GM12878 (cell line): ENCODE measurements at regions not wholly inside any gene's neighbourhood (a gene's known extent, or its start where the extent isn't known, plus 50 kb on each side); places are given as distances from the start of the nearest gene placed in this dataset.

Source experiments
- ATAC-seq: fragments of 200-7000 bp; cut with Tn5 transposase; 3 replicates; pipeline ENCODE4 v1.9.1; 2020; ENCODE audit warnings: mild to moderate bottlenecking, moderate library complexity
- BruUV-seq: library from RNA; stranded (reverse); fragments of 400-500 nt; replicated peaks from 2 replicates; lab custom pipeline; 2021; lab: Mats Ljungman, UMichigan
- CTCF ChIA-PET: fragments of 300-600 bp; sonication (Branson Sonifier 250); formaldehyde crosslinking; extraction: SDS; loops from one replicate; lab custom pipeline; 2021; ENCODE audit warnings: inconsistent platforms; lab: Yijun Ruan, JAX
- POLR2A ChIA-PET: fragments of 350-600 bp; formaldehyde crosslinking; extraction: SDS; loops from one replicate; lab custom pipeline; 2021; ENCODE audit warnings: inconsistent platforms; lab: Charles Lee
- RAD21 ChIA-PET: fragments of 300-600 bp; sonication (Branson Sonifier 250); formaldehyde crosslinking; loops from one replicate; lab custom pipeline; 2023; ENCODE audit warnings: antibody characterized with exemption; ENCODE audit not compliant: unreplicated experiment; lab: Charles Lee
- SMC1A ChIA-PET: fragments of 300-600 bp; sonication (Branson Sonifier 250); formaldehyde crosslinking; loops from one replicate; lab custom pipeline; 2023; ENCODE audit not compliant: unreplicated experiment, uncharacterized antibody; lab: Charles Lee
- DNase-seq: peaks from one replicate; pipeline ENCODE4 v3.0.0-alpha.2; 2011; ENCODE audit warnings: low read depth, low spot score
- FAIRE-seq: peaks from 3 replicates; lab custom pipeline; 2011; peaks lifted over from hg19 to GRCh38; lab: Jason Lieb, UNC
- H2AFZ ChIP-seq: 2 replicates; pipeline ENCODE4 v1.6.0; 2011; ENCODE audit warnings: low read depth, low read length, control low read depth; ENCODE audit not compliant: control insufficient read depth
- H3K27ac ChIP-seq: 2 replicates; pipeline ENCODE4 v1.5.1; 2011; ENCODE audit warnings: control low read depth; ENCODE audit not compliant: control insufficient read depth, insufficient read depth
- H3K27me3 ChIP-seq, 2 experiments: replicated peaks in 1 of 2; 2 replicates each; pipeline versions ENCODE4 v1.6.0 to v1.6.1; 2011; ENCODE audit warnings: low read length in 1 of 2; ENCODE audit not compliant: control insufficient read depth in 2 of 2, insufficient read depth in 2 of 2
- H3K36me3 ChIP-seq, 2 experiments: 2 replicates each; pipeline ENCODE4 v1.5.1; 2011; ENCODE audit warnings: low read length in 1 of 2; ENCODE audit not compliant: control insufficient read depth in 2 of 2, insufficient read depth in 2 of 2
- H3K4me1 ChIP-seq: 2 replicates; pipeline ENCODE4 v1.6.1; 2011; ENCODE audit warnings: mild to moderate bottlenecking, low read length, moderate library complexity, mixed read lengths; ENCODE audit not compliant: control insufficient read depth, insufficient read depth
- H3K4me2 ChIP-seq: 2 replicates; pipeline ENCODE4 v1.6.0; 2011; ENCODE audit warnings: control low read depth; ENCODE audit not compliant: control insufficient read depth, insufficient read depth
- H3K4me3 ChIP-seq: fragments of 200-600 bp; sonication (generic); 2 replicates; pipeline ENCODE4 v1.5.1; 2016
- H3K79me2 ChIP-seq: 2 replicates; pipeline ENCODE4 v1.6.0; 2011; ENCODE audit warnings: low read length; ENCODE audit not compliant: control insufficient read depth, insufficient read depth
- H3K9ac ChIP-seq: 2 replicates; pipeline ENCODE4 v1.8.0; 2011; ENCODE audit warnings: low read length, control low read depth, mixed read lengths; ENCODE audit not compliant: control insufficient read depth, insufficient read depth
- H3K9me3 ChIP-seq: replicated peaks from 3 replicates; pipeline ENCODE4 v1.5.1; 2011; ENCODE audit warnings: mild to moderate bottlenecking, low read length; ENCODE audit not compliant: control insufficient read depth, insufficient read depth
- H4K20me1 ChIP-seq: 2 replicates; pipeline ENCODE4 v1.6.0; 2011; ENCODE audit not compliant: control insufficient read depth, insufficient read depth
- BCL11A ChIP-seq: IDR thresholded peaks from 2 replicates; pipeline ENCODE4 v1.6.1; 2011; ENCODE audit warnings: low read depth, low read length
- CBX5 ChIP-seq: sonication (generic); IDR thresholded peaks from 2 replicates; pipeline ENCODE4 v1.6.1; 2016; ENCODE audit warnings: low read depth, moderate library complexity, mild to moderate bottlenecking, inconsistent platforms
- CHD2 ChIP-seq: IDR thresholded peaks from 2 replicates; pipeline ENCODE4 v1.6.1; 2011; ENCODE audit warnings: low read depth, low read length, improper control_type of control experiment, borderline replicate concordance
- EED ChIP-seq: sonication (generic); IDR thresholded peaks from 2 replicates; pipeline ENCODE4 v1.6.1; 2016; ENCODE audit warnings: antibody characterized with exemption, low read depth
- FOXK2 ChIP-seq: fragments of 450-650 bp; IDR thresholded peaks from 2 replicates; pipeline ENCODE4 v1.6.1; 2017; ENCODE audit warnings: mild to moderate bottlenecking, moderate library complexity
- GATAD2B ChIP-seq: fragments of 450-650 bp; conservative IDR thresholded peaks from 2 replicates; pipeline ENCODE4 v1.6.1; 2017; ENCODE audit warnings: low read depth, mild to moderate bottlenecking, moderate library complexity
- MYB ChIP-seq: fragments of 150-350 bp; IDR thresholded peaks from 2 replicates; pipeline ENCODE4 v1.6.1; 2014; ENCODE audit warnings: mild to moderate bottlenecking, low read depth, low read length, borderline replicate concordance
- NFYA ChIP-seq: IDR thresholded peaks from 2 replicates; pipeline ENCODE4 v1.6.1; 2011; ENCODE audit warnings: low read depth, mild to moderate bottlenecking, low read length, improper control_type of control experiment, borderline replicate concordance
- PAX5 ChIP-seq: IDR thresholded peaks from 2 replicates; pipeline ENCODE4 v1.6.1; 2011; ENCODE audit warnings: low read depth, low read length, borderline replicate concordance
- PAX8 ChIP-seq: fragments of 450-650 bp; IDR thresholded peaks from 2 replicates; pipeline ENCODE4 v1.6.1; 2017; ENCODE audit warnings: mild to moderate bottlenecking, moderate library complexity
- SRF ChIP-seq, 2 experiments: IDR thresholded peaks; 2 replicates each; pipeline ENCODE4 v1.6.1; 2011; ENCODE audit warnings: low read depth in 2 of 2, low read length in 2 of 2, mild to moderate bottlenecking in 1 of 2, moderate library complexity in 1 of 2
- TARDBP ChIP-seq: IDR thresholded peaks from 2 replicates; pipeline ENCODE4 v1.6.1; 2016; ENCODE audit warnings: borderline replicate concordance
- TBL1XR1 ChIP-seq: IDR thresholded peaks from 2 replicates; pipeline ENCODE4 v1.6.1; 2012; ENCODE audit warnings: low read depth, low read length, improper control_type of control experiment
- WRNIP1 ChIP-seq: IDR thresholded peaks from 2 replicates; pipeline ENCODE4 v1.6.1; 2011; ENCODE audit warnings: low read depth, low read length, improper control_type of control experiment, borderline replicate concordance
- ZBTB33 ChIP-seq: fragments of 450-650 bp; IDR thresholded peaks from 2 replicates; pipeline ENCODE4 v1.6.1; 2017; ENCODE audit warnings: mild to moderate bottlenecking
- WGBS: methylation state at CpG from one replicate; pipeline ENCODE4 v1.1.6; 2016; ENCODE audit warnings: low lambda C conversion rate; ENCODE audit not compliant: insufficient replicate concordance, insufficient coverage; ENCODE audit errors: missing lambda C conversion rate; 5-methylcytosine and 5-hydroxymethylcytosine counted together
- in situ Hi-C: fragments of 300-500 bp; cut with MboI; formaldehyde crosslinking; loops from 9 replicates; pipeline ENCODE4 v1.14.3; 2018; ENCODE audit warnings: mixed read lengths
- intact Hi-C: fragments of 100-400 bp; cut with micrococcal nuclease; formaldehyde crosslinking; loops from one replicate; pipeline ENCODE4 v1.14.2; 2022; ENCODE audit not compliant: unreplicated experiment
- TF ChIP-seq, protein P1 (sequence below): IDR thresholded peaks from 2 replicates; pipeline ENCODE4 v1.6.1; 2012; ENCODE audit warnings: mild to moderate bottlenecking, low read depth, low read length
- TF ChIP-seq, protein P2 (sequence below): IDR thresholded peaks from 2 replicates; pipeline ENCODE4 v1.6.1; 2011; ENCODE audit warnings: mild to moderate bottlenecking, low read depth, low read length, moderate library complexity; ENCODE audit not compliant: insufficient replicate concordance

DNA sequence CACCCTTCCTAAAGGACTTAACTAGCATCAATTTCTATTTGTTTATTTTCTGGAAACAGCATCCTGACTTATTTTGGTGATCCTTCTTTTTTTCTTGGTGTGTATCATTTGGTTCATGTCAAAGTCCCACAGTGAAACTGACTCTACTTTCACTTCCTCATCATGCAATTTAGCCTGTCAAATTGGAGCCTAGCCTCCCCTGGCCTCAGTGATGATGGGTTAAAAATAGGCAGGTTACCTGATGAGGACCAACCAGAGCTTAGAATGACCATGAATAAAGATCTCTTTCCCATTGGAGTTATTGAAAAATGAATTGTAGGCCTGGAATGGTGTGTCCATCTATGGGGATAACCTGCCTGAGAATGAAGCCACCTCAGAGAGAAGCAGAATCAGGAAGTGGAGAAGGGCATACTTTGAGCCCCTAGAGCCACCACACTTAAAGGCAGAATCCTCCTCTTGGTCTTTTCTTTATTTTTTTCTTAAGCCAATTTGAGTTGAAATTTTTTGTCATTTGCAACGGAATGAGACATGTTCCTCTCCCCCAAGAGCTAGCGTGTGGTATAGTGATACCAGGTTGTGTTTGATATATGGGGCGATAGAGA lies 105.6 kb downstream of the BTBD3 start (continued):
- TF ChIP-seq TBL1XR1 (no peak), BCL11A (no peak), MYB (no peak)
- TF ChIP-seq, all 136 proteins: peak for 6

GRCh38 chr20:12028771-12029170 lies 111.1 kb downstream of the BTBD3 start:
- no peaks in the 10 kb centered on the region for H3K36me3 ChIP-seq
- no peaks in the 10 kb centered on the region for H4K20me1 ChIP-seq
- SMC1A ChIA-PET: no interaction called here
- intact Hi-C loops (no loop called here), in situ Hi-C loops (no loop called here)
- no peaks in the 10 kb centered on the region for H3K79me2 ChIP-seq
- ATAC-seq (no peak), FAIRE-seq (no peak), DNase-seq (no peak)
- no peaks in the 10 kb centered on the region for H3K4me1 ChIP-seq
- CTCF ChIA-PET: interaction anchor here (0.9 kb wide), 1 partner anchor 8 kb away, joined by 3 read pairs; no protein-coding TSS in a partner anchor
- no TSS peak for BruUV-seq
- no peak overlapping the region for H3K27ac ChIP-seq
- RAD21 ChIA-PET: interaction anchor here (0.8 kb wide), 1 partner anchor 9 kb away, joined by 3 read pairs; no protein-coding TSS in a partner anchor
- H3K4me2 ChIP-seq: no peak overlapping the region
- H3K27me3 ChIP-seq: no peaks in the 10 kb centered on the region
- H3K9ac ChIP-seq: no peak overlapping the region
- POLR2A ChIA-PET: no interaction called here
- TF ChIP-seq NFYA (no peak), CBX5 (no peak), EED (no peak), SRF (IDR thresholded peaks at IDR 0.05; ENCODE audit: low read depth in 2 of 2, low read length in 2 of 2) (no peak), PAX5 (no peak), WRNIP1 (no peak), ZBTB33 (no peak), FOXK2 (no peak), GATAD2B (no peak), TARDBP (no peak), PAX8 (no peak), CHD2 (no peak)
- TF ChIP-seq, protein P1, sequence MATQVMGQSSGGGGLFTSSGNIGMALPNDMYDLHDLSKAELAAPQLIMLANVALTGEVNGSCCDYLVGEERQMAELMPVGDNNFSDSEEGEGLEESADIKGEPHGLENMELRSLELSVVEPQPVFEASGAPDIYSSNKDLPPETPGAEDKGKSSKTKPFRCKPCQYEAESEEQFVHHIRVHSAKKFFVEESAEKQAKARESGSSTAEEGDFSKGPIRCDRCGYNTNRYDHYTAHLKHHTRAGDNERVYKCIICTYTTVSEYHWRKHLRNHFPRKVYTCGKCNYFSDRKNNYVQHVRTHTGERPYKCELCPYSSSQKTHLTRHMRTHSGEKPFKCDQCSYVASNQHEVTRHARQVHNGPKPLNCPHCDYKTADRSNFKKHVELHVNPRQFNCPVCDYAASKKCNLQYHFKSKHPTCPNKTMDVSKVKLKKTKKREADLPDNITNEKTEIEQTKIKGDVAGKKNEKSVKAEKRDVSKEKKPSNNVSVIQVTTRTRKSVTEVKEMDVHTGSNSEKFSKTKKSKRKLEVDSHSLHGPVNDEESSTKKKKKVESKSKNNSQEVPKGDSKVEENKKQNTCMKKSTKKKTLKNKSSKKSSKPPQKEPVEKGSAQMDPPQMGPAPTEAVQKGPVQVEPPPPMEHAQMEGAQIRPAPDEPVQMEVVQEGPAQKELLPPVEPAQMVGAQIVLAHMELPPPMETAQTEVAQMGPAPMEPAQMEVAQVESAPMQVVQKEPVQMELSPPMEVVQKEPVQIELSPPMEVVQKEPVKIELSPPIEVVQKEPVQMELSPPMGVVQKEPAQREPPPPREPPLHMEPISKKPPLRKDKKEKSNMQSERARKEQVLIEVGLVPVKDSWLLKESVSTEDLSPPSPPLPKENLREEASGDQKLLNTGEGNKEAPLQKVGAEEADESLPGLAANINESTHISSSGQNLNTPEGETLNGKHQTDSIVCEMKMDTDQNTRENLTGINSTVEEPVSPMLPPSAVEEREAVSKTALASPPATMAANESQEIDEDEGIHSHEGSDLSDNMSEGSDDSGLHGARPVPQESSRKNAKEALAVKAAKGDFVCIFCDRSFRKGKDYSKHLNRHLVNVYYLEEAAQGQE: no peak
- TF ChIP-seq, protein P2, sequence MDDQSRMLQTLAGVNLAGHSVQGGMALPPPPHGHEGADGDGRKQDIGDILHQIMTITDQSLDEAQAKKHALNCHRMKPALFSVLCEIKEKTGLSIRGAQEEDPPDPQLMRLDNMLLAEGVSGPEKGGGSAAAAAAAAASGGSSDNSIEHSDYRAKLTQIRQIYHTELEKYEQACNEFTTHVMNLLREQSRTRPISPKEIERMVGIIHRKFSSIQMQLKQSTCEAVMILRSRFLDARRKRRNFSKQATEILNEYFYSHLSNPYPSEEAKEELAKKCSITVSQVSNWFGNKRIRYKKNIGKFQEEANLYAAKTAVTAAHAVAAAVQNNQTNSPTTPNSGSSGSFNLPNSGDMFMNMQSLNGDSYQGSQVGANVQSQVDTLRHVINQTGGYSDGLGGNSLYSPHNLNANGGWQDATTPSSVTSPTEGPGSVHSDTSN: no peak
- H3K4me3 ChIP-seq: no peak overlapping the region
- 28% methylated on average over 6 of the region's 6 CpGs for WGBS
- no peaks in the 10 kb centered on the region; the same call in 2 of the 3 replicates for H3K9me3 ChIP-seq
- H2AFZ ChIP-seq: no peak overlapping the region
